ENCODE measurements at regions not wholly inside any gene's neighbourhood (a gene's known extent, or its start where the extent isn't known, plus 50 kb on each side); places are given as distances from the start of the nearest gene placed in this dataset.

DNA sequence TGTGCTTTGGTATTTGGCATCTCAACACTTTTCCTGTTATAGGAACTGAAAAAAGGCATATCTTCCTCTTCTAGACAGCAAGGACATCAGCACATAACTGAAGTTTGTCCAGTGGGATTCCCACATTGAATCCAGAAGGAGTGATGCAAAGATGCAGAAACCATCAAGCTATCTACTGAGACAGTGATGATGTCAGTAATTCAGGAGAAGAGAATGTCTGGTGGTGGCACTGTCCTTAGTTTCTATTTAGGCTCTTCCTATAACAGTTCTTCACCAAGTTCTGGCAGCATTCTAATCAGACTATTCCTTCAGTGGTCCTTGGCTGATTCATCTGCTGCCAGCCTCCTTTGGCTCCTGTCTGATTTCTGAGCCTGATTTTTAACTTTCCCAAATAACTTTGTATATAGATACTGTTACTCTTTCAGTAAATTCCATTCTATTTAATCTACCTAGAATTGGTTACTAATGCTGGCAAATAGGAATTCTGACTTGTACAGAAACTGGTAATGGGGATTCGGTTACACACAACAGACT is 56.6 kb upstream of the AGPS start:
- TF ChIP-seq, protein P1, sequence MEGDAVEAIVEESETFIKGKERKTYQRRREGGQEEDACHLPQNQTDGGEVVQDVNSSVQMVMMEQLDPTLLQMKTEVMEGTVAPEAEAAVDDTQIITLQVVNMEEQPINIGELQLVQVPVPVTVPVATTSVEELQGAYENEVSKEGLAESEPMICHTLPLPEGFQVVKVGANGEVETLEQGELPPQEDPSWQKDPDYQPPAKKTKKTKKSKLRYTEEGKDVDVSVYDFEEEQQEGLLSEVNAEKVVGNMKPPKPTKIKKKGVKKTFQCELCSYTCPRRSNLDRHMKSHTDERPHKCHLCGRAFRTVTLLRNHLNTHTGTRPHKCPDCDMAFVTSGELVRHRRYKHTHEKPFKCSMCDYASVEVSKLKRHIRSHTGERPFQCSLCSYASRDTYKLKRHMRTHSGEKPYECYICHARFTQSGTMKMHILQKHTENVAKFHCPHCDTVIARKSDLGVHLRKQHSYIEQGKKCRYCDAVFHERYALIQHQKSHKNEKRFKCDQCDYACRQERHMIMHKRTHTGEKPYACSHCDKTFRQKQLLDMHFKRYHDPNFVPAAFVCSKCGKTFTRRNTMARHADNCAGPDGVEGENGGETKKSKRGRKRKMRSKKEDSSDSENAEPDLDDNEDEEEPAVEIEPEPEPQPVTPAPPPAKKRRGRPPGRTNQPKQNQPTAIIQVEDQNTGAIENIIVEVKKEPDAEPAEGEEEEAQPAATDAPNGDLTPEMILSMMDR (IDR thresholded peaks at IDR 0.05): no peak
- TF ChIP-seq POLR2A (IDR thresholded peaks at IDR 0.05): no peak
- H3K27ac ChIP-seq: no peak overlapping the region
- intact Hi-C loops (cut with DNase I): loop anchor here (10.0 kb wide), 3 partner anchors 269 to 429 kb away; no protein-coding TSS in a partner anchor
- peaks cover 0 to 8% of the 10 kb centered on the region in 2 donors for H3K4me1 ChIP-seq
- H3K4me3 ChIP-seq (replicated peaks in 1 of 3): no peak overlapping the region
- H3K27me3 ChIP-seq: no peaks in the 10 kb centered on the region
- DNase-seq: no peak
- H3K36me3 ChIP-seq: no peaks in the 10 kb centered on the region
- no peaks in the 10 kb centered on the region for H3K9me3 ChIP-seq
- WGBS, 2 donors: 98 to 100% methylated on average over 1 of the region's 1 CpG

DNA sequence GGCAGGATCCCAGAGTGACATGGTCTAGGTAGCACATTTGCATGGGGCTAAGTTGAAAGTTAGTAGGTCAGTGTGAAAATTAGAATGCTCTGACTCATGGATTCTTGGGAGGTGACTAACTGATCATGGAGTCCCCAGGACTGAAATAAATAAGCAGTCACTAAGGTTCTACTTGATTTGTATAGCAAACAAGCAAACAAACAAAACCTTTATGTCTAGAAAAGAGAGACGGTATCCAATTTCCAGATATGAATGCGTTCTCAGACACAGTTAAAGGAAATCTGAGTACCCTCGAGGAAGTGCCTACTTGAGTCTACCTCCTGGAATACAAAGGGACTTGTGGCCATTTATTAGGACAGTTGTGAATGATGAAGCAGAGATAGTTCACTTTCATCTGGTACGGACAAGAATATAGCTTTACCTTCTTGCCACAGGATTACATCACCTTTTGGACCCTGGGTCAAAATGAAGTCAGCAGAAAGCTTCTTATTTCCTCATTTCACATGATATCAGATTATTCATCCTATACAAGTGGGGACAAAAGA is 54.3 kb upstream of the AGPS start:
- intact Hi-C loops (cut with DNase I): loop anchor here (10.0 kb wide), 3 partner anchors 267 to 427 kb away; no protein-coding TSS in a partner anchor
- TF ChIP-seq, protein P1 (IDR thresholded peaks at IDR 0.05): no peak
- TF ChIP-seq POLR2A (IDR thresholded peaks at IDR 0.05): no peak
- 86 to 91% methylated on average over 4 of the region's 4 CpGs for WGBS, 2 donors
- Histone ChIP-seq H3K9me3 (no peaks in the 10 kb centered on the region), H3K27ac (no peak overlapping the region), H3K4me1 (no peaks in the 10 kb centered on the region), H3K4me3 (replicated peaks in 1 of 3) (no peak overlapping the region), H3K27me3 (no peaks in the 10 kb centered on the region), H3K36me3 (no peaks in the 10 kb centered on the region)
- DNase-seq: no peak

DNA sequence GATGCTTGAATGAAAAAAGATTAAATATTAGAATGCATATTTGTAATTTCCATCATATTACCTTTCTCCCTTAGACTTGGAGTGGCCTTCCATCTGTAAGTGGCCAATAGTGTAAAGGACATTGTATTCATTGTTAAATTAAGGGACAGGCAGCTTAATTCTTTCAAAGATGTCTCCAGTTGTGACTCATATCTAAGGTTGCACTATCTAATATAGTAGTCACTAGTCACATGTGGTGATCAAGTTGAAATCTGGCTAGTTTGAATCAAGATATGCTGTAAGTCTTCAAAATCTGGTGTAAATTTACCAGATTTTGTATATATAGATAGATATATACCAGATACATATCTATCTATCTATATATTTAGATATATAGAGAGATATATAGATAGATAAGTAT is 52.4 kb upstream of the AGPS start:
- no peaks in the 10 kb centered on the region for H3K4me1 ChIP-seq
- TF ChIP-seq, protein P1 (IDR thresholded peaks at IDR 0.05): no peak
- no peak for TF ChIP-seq POLR2A (IDR thresholded peaks at IDR 0.05)
- intact Hi-C loops (cut with DNase I): loop anchor here (10.0 kb wide), 1 partner anchor 65 kb away; no protein-coding TSS in a partner anchor
- H3K27ac ChIP-seq: no peak overlapping the region
- H3K36me3 ChIP-seq: no peaks in the 10 kb centered on the region
- no peak overlapping the region for H3K4me3 ChIP-seq (replicated peaks in 1 of 3)
- DNase-seq: no peak
- no peaks in the 10 kb centered on the region for H3K9me3 ChIP-seq
- no peaks in the 10 kb centered on the region for H3K27me3 ChIP-seq

DNA sequence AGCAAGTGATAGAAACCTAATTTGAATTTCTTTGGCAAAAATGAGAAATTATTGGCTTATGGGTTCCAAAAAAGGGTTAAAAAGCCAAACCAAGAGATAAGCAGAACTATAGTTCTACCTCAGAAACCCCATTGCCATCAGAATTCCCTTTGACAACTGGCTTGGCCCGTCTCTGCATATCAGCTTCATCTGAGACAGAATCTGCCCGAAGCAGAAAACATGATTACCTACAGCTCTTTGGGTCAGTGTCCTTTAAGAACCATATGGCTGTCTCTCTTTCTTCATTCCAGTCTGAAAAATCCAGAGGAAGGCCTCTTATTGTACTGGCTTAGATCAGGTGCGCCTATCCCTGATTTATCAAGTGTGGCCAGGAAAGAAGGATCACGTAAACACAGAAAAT is 49.8 kb upstream of the AGPS start:
- WGBS, 2 donors: 97 to 98% methylated on average over 4 of the region's 4 CpGs
- intact Hi-C loops (cut with DNase I): loop anchor here (10.0 kb wide), 1 partner anchor 62 kb away; no protein-coding TSS in a partner anchor
- DNase-seq: no peak
- no peak for TF ChIP-seq POLR2A (IDR thresholded peaks at IDR 0.05)
- TF ChIP-seq, protein P1 (IDR thresholded peaks at IDR 0.05): no peak
- no peaks in the 10 kb centered on the region for H3K4me1 ChIP-seq
- no peak overlapping the region for H3K27ac ChIP-seq
- no peaks in the 10 kb centered on the region for H3K9me3 ChIP-seq
- H3K4me3 ChIP-seq (replicated peaks in 1 of 3): no peak overlapping the region
- H3K27me3 ChIP-seq: no peaks in the 10 kb centered on the region
- no peaks in the 10 kb centered on the region for H3K36me3 ChIP-seq
